ENCODE measurements at regions not wholly inside any gene's neighbourhood (a gene's known extent, or its start where the extent isn't known, plus 50 kb on each side); places are given as distances from the start of the nearest gene placed in this dataset.

DNA sequence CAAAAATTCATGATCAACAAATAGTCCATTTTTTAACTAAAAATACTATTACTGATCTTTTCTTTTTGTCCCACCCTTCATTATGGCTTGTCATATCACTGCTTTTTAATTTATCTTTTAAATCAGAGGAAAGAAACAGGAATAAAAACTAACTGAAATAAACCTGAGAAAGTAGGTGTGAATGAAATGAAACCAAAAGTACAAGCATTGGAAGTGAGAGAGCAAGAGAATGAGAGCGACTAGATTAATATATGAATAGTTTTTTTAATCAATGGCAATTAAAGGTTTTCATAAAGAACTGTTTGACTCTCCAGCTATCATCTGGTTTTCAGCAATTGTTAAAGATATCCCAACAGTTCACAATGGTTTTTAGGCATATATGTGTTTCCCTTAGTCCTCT lies 137.8 kb downstream of the SPAG6 start:
- no TSS peak for BruUV-seq (replicated peaks)
- ChIA-PET POLR2A (ENCODE audit: unreplicated experiment) (no interaction called here), CTCF (no interaction called here)
- Histone ChIP-seq H3K27me3 (ENCODE audit: control insufficient read depth, insufficient read depth, low read length) (peaks cover 26% of the 10 kb centered on the region), H3K79me1 (ENCODE audit: low read depth in 1 of 2, low read length in 2 of 2) (no peaks in the 10 kb centered on the region), H2BK5ac (ENCODE audit: low read depth, low read length, poor library complexity, severe bottlenecking) (no peak overlapping the region), H4K91ac (ENCODE audit: insufficient read depth, low read depth, low read length) (no peak overlapping the region), H4K20me1 (ENCODE audit: insufficient read depth, low read length) (no peaks in the 10 kb centered on the region), H4K8ac (ENCODE audit: low read depth in 2 of 2, low read length in 2 of 2) (no peak overlapping the region), H3K23ac (ENCODE audit: low read depth, low read length) (no peak overlapping the region), H3K27ac (ENCODE audit: insufficient read depth, low read length) (no peak overlapping the region), H3K18ac (ENCODE audit: low read depth, low read length) (no peak overlapping the region), H2BK120ac (ENCODE audit: low read depth, low read length) (no peak overlapping the region), H3K14ac (replicated peaks; ENCODE audit: low read depth, low read length) (no peak overlapping the region), H3K9ac (ENCODE audit: low read depth, low read length) (no peak overlapping the region), H3K9me1 (ENCODE audit: insufficient read depth, low read length) (no peaks in the 10 kb centered on the region), H2AK9ac (replicated peaks; ENCODE audit: low read depth, low read length, poor library complexity) (no peak overlapping the region), H3K4me2 (ENCODE audit: low read depth, low read length) (no peak overlapping the region; the same call in 1 of the 2 replicates), H3K4ac (ENCODE audit: low read depth, low read length) (no peak overlapping the region), H3K36me3 (ENCODE audit: control insufficient read depth, insufficient read depth, low read length) (no peaks in the 10 kb centered on the region), H2AFZ (replicated peaks; ENCODE audit: low read length, poor library complexity) (no peak overlapping the region), H2AK5ac (ENCODE audit: low read depth, low read length) (no peak overlapping the region), H2BK15ac (ENCODE audit: low read depth, low read length) (no peak overlapping the region), H3K56ac (ENCODE audit: extremely low read depth, insufficient read depth, low read length) (no peak overlapping the region), H3K4me3 (ENCODE audit: insufficient read depth, low read depth, low read length) (no peak overlapping the region), H4K5ac (ENCODE audit: low read depth, low read length) (no peak overlapping the region), H3K9me3 (ENCODE audit: control insufficient read depth, insufficient read depth, low read length) (no peaks in the 10 kb centered on the region), H3K4me1 (ENCODE audit: control insufficient read depth, insufficient read depth, low read length) (no peaks in the 10 kb centered on the region), H2BK20ac (ENCODE audit: low read depth, low read length) (no peak overlapping the region)
- ATAC-seq (ENCODE audit: low read depth) = no peak
- no peak for DNase-seq
- dilution Hi-C loops (cut with HindIII; ENCODE audit: low sequenced_read_pairs, unreplicated experiment) = no loop called here
- no CpG with 5 or more reads among the region's 1 CpG for WGBS, 2 experiments (ENCODE audit: extremely low coverage in 2 of 2, insufficient read length in 1 of 2)
- TF ChIP-seq RCOR1 (IDR thresholded peaks at IDR 0.05; ENCODE audit: insufficient replicate concordance, low read length) (no peak), CEBPB (IDR thresholded peaks at IDR 0.05; ENCODE audit: low read depth, low read length) (no peak), CHD1 (IDR thresholded peaks at IDR 0.05; ENCODE audit: low read depth, low read length) (no peak), RFX5 (IDR thresholded peaks at IDR 0.05; ENCODE audit: low read depth, low read length) (no peak), SMC3 (IDR thresholded peaks at IDR 0.05; ENCODE audit: low read depth, low read length) (no peak), BHLHE40 (IDR thresholded peaks at IDR 0.05; ENCODE audit: low read depth, low read length) (no peak), POLR2A (IDR thresholded peaks at IDR 0.05; ENCODE audit: low read depth, low read length) (no peak), RAD21 (IDR thresholded peaks at IDR 0.05; ENCODE audit: low read length) (no peak), MAFK (IDR thresholded peaks at IDR 0.05; ENCODE audit: low read depth, low read length) (no peak), NFE2L2 (IDR thresholded peaks at IDR 0.05; ENCODE audit: low read depth, low read length) (no peak), MXI1 (IDR thresholded peaks at IDR 0.05; ENCODE audit: borderline replicate concordance, low read depth, low read length) (no peak), MAZ (IDR thresholded peaks at IDR 0.05; ENCODE audit: borderline replicate concordance, low read depth, low read length) (no peak), FOS (IDR thresholded peaks at IDR 0.05; ENCODE audit: low read depth, low read length) (no peak)
- TF ChIP-seq, protein P1, sequence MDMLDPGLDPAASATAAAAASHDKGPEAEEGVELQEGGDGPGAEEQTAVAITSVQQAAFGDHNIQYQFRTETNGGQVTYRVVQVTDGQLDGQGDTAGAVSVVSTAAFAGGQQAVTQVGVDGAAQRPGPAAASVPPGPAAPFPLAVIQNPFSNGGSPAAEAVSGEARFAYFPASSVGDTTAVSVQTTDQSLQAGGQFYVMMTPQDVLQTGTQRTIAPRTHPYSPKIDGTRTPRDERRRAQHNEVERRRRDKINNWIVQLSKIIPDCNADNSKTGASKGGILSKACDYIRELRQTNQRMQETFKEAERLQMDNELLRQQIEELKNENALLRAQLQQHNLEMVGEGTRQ (IDR thresholded peaks at IDR 0.05; ENCODE audit: low read depth, low read length) = no peak
- TF ChIP-seq, protein P2, sequence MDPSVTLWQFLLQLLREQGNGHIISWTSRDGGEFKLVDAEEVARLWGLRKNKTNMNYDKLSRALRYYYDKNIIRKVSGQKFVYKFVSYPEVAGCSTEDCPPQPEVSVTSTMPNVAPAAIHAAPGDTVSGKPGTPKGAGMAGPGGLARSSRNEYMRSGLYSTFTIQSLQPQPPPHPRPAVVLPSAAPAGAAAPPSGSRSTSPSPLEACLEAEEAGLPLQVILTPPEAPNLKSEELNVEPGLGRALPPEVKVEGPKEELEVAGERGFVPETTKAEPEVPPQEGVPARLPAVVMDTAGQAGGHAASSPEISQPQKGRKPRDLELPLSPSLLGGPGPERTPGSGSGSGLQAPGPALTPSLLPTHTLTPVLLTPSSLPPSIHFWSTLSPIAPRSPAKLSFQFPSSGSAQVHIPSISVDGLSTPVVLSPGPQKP (IDR thresholded peaks at IDR 0.05; ENCODE audit: borderline replicate concordance, low read depth, low read length) = no peak
- TF ChIP-seq, protein P3, sequence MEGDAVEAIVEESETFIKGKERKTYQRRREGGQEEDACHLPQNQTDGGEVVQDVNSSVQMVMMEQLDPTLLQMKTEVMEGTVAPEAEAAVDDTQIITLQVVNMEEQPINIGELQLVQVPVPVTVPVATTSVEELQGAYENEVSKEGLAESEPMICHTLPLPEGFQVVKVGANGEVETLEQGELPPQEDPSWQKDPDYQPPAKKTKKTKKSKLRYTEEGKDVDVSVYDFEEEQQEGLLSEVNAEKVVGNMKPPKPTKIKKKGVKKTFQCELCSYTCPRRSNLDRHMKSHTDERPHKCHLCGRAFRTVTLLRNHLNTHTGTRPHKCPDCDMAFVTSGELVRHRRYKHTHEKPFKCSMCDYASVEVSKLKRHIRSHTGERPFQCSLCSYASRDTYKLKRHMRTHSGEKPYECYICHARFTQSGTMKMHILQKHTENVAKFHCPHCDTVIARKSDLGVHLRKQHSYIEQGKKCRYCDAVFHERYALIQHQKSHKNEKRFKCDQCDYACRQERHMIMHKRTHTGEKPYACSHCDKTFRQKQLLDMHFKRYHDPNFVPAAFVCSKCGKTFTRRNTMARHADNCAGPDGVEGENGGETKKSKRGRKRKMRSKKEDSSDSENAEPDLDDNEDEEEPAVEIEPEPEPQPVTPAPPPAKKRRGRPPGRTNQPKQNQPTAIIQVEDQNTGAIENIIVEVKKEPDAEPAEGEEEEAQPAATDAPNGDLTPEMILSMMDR (conservative IDR thresholded peaks at IDR 0.05; ENCODE audit: low read depth, low read length) = no peak
- intact Hi-C loops (cut with micrococcal nuclease) = no loop called here
- in situ Hi-C loops (cut with MboI; ENCODE audit: low sequenced_read_pairs) = no loop called here

Data from IMR-90 (cell line).